GM20000 (cell line): ENCODE measurements at regions not wholly inside any gene's neighbourhood (a gene's known extent, or its start where the extent isn't known, plus 50 kb on each side); places are given as distances from the start of the nearest gene placed in this dataset.
"Not testable (repeated sequence)": the region's sequence is repeated elsewhere in the genome, so short reads cannot be mapped to it uniquely, and the experiment has no call there.

Experiments used
- DNase-seq: peaks from one replicate; pipeline ENCODE4 v3.0.0; 2012; ENCODE audit warnings: low spot score
- TF ChIP-seq, protein P1 (sequence below): IDR thresholded peaks from 2 replicates; pipeline ENCODE4 v1.5.1; 2012; ENCODE audit warnings: mild to moderate bottlenecking, control low read depth; ENCODE audit errors: extremely low read depth, missing control alignments

- no peak for DNase-seq
- TF ChIP-seq, protein P1, sequence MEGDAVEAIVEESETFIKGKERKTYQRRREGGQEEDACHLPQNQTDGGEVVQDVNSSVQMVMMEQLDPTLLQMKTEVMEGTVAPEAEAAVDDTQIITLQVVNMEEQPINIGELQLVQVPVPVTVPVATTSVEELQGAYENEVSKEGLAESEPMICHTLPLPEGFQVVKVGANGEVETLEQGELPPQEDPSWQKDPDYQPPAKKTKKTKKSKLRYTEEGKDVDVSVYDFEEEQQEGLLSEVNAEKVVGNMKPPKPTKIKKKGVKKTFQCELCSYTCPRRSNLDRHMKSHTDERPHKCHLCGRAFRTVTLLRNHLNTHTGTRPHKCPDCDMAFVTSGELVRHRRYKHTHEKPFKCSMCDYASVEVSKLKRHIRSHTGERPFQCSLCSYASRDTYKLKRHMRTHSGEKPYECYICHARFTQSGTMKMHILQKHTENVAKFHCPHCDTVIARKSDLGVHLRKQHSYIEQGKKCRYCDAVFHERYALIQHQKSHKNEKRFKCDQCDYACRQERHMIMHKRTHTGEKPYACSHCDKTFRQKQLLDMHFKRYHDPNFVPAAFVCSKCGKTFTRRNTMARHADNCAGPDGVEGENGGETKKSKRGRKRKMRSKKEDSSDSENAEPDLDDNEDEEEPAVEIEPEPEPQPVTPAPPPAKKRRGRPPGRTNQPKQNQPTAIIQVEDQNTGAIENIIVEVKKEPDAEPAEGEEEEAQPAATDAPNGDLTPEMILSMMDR: no peak
These were observed 82.0 kb upstream of the HAPLN1 start for GRCh38 chr5:83802686-83803085.

DNA sequence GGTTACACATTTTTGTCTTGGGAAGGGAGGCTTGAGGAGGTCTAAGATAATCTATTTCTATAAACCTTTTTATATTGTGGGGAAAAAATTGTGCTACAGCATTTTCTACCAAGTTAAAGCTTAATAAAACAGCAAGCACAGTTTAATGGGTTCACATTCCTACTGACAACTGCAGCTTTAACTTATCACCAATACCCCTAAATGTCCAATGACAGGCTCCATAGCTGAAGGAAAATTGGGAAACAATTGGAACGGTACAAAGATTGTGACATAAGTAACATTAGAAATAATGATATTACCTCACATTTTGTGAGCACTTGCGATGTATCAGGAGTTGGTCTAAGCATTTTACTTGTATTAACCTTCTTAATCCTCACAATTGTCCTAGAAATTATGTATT lies 79.5 kb upstream of the HAPLN1 start:
- DNase-seq: no peak

DNA sequence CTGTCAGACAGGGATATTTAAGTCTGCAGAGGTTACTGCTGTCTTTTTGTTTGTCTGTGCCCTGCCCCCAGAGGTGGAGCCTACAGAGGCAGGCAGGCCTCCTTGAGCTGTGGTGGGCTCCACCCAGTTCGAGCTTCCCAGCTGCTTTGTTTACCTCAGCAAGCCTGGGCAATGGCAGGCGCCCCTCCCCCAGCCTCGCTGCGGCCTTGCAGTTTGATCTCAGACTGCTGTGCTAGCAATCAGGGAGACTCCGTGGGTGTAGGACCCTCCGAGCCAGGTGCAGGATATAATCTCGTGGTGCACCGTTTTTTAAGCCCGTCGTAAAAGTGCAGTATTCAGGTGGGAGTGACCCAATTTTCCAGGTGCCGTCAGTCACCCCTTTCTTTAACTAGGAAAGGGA lies 78.4 kb upstream of the HAPLN1 start:
- not testable (repeated sequence) for DNase-seq

More for the DNA sequence above, 79.5 kb upstream of the HAPLN1 start:
- TF ChIP-seq, protein P1: no peak

- DNase-seq: no peak
- TF ChIP-seq, protein P1: no peak
These were observed 68.7 kb upstream of the HAPLN1 start for GRCh38 chr5:83789371-83789770.

GRCh38 chr5:83787631-83788030 lies 67.0 kb upstream of the HAPLN1 start:
- no peak for DNase-seq
- TF ChIP-seq, protein P1: no peak

GRCh38 chr5:83785176-83785668 lies 64.6 kb upstream of the HAPLN1 start:
- TF ChIP-seq, protein P1: no peak
- DNase-seq: no peak

GRCh38 chr5:83780699-83781350 lies 60.2 kb upstream of the HAPLN1 start:
- no peak for DNase-seq
- TF ChIP-seq, protein P1: no peak

DNA sequence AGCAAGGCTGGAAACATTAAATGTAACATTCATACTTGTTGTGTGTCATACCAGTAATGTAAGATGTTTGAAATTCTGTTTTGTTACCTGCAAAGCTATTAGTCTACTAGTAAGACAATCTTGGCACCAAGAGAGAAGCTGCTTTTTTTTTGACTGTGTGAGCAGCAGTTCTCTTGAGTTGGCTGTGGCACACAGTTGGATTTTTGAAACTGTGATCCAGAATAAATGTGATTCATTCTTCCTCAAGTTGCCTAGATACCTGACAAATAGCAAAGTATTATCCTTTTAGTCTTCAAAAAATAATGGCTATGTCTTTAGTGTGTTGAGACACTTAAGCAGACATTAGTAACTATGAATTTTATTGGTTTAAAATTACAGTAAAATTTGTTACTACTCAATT lies 57.2 kb upstream of the HAPLN1 start:
- DNase-seq: no peak
- TF ChIP-seq, protein P1: no peak
